AG09309 (cell line): ENCODE measurements at regions not wholly inside any gene's neighbourhood (a gene's known extent, or its start where the extent isn't known, plus 50 kb on each side); places are given as distances from the start of the nearest gene placed in this dataset.

Source experiments
- DNase-seq: peaks from one replicate; pipeline ENCODE4 v3.0.0-alpha.2; 2010; ENCODE audit warnings: low read depth
- H3K4me3 ChIP-seq: 2 replicates; pipeline ENCODE4 v1.5.1; 2011; ENCODE audit warnings: mild to moderate bottlenecking, low read depth, low read length, moderate library complexity; ENCODE audit not compliant: control insufficient read depth
- TF ChIP-seq, protein P1 (sequence below): IDR thresholded peaks from 2 replicates; pipeline ENCODE4 v1.5.1; 2011; ENCODE audit warnings: mild to moderate bottlenecking, low read depth, low read length, inconsistent platforms; ENCODE audit not compliant: insufficient read depth, control insufficient read depth; ENCODE audit errors: missing control alignments

DNA sequence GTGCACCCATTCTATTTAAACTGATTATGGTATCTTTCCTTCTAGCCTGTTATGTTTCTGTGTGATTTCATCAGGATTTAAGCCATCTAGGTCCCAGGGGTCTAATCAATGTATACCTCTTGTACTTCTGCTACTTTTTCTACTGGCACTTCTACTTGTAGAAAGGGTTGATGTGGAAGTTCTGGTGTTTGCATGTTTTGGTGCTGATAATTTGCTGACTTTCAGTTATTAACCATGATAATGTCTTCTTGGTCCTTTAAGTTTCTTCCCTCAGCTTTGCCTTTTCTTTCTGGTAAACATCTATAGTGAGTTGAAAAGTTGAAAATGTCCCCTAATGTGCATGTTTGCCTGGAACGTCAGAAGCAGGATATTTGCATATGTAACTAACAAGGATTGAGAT, 390.6 kb upstream of the MAP3K7 start:
- H3K4me3 ChIP-seq: no peak overlapping the region
- DNase-seq: no peak
- TF ChIP-seq, protein P1, sequence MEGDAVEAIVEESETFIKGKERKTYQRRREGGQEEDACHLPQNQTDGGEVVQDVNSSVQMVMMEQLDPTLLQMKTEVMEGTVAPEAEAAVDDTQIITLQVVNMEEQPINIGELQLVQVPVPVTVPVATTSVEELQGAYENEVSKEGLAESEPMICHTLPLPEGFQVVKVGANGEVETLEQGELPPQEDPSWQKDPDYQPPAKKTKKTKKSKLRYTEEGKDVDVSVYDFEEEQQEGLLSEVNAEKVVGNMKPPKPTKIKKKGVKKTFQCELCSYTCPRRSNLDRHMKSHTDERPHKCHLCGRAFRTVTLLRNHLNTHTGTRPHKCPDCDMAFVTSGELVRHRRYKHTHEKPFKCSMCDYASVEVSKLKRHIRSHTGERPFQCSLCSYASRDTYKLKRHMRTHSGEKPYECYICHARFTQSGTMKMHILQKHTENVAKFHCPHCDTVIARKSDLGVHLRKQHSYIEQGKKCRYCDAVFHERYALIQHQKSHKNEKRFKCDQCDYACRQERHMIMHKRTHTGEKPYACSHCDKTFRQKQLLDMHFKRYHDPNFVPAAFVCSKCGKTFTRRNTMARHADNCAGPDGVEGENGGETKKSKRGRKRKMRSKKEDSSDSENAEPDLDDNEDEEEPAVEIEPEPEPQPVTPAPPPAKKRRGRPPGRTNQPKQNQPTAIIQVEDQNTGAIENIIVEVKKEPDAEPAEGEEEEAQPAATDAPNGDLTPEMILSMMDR: no peak

DNA sequence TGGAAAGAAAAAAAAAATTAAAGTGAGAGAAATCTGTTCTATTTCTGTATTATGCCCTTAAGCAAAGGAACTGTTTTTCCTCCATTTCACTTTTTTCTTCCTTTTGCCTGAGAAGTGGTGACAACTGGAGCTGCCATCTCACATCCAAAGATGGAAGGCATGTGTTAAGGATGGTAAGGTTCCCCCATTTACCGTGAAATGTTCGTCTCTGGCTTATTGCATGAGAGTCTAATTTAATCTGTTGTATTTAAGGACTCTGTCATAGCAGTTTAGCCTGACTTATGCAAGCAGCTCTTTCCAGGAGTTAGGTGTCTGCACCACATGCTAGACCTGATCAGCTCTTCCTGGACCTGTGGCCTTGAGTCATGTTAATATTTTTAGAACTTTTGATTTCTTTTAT, 389.5 kb upstream of the MAP3K7 start:
- TF ChIP-seq, protein P1: no peak
- DNase-seq: no peak

DNA sequence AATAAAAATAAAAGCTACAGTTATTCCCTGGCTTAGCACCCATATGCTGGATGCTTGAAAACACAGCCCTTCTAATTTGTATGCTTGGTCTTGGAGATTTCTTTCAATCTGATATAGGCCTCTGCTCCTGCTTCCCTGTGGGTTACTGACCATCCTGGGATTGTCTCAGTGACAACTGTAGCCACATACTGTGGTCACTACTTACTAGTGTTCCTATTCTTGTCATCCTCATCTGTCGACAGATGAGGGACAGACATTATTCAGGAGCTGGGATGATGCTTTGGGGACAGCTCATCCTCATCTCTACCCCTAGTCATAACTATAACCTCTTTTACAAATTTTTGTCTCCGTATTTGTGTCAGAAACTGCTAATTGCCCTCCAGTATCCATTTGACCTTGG, 388.9 kb upstream of the MAP3K7 start:
- no peak overlapping the region for H3K4me3 ChIP-seq
- no peak for DNase-seq
- TF ChIP-seq, protein P1: no peak

More for the DNA sequence above, 389.5 kb upstream of the MAP3K7 start:
- H3K4me3 ChIP-seq: no peak overlapping the region

DNA sequence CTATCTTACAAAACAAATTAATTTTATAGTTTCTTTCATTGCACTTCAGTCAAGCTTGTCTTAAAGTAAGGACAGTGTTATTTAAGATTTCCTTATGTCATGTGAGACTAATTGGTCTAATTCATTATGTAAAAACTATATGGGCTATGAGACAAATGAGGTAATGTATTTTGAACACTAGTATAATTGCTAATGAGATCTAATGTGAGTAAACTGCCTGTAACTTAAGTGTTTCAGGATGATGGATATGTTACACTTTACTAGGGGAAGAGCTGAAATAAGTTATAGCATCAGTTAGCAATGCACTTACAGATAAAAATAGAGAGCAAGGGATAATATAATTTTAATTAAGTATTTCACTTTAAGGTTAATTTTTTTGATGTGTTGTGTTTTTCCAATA, 386.3 kb upstream of the MAP3K7 start:
- H3K4me3 ChIP-seq: no peak overlapping the region
- DNase-seq: no peak
- TF ChIP-seq, protein P1: no peak

DNA sequence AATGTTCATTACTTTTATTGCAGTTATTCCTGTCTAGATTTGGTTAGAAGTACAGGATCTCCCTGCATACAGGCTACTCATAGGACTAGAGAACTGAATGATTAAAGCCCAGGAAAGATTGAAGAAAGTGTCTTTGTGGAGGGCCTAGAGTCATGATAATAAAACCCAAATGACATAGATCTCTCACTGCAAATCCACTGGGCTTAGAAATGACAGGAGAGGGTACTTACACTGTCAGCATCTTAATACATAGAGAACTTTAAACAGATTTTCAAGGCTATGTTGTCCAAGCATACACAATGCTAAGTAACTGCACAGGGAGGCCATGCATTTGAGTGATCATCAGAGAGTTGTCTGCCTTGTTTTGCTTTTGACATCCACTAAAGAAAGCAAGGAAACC, 383.8 kb upstream of the MAP3K7 start:
- TF ChIP-seq, protein P1: no peak
- DNase-seq: no peak
- no peak overlapping the region for H3K4me3 ChIP-seq

DNA sequence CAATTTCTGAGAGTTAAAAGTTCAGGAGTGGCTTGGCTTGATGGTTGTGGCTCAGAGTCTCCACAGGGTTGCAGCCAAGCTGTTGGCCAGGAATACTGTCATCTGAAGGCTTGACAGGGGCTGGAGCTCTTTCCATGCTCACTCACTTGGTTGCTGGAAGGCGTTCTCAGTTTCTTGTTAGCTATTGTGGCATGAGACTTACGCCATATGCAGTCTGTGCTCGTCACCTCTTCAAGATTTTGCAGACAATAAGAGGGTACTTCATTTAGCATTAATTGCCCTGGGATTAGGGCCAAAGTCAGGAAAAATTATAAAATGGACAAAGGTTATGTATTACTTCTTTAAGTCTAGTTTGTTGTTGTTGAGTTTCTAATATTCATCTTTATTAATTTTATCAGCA, 380.6 kb upstream of the MAP3K7 start:
- H3K4me3 ChIP-seq: no peak overlapping the region
- TF ChIP-seq, protein P1: no peak
- DNase-seq: no peak

DNA sequence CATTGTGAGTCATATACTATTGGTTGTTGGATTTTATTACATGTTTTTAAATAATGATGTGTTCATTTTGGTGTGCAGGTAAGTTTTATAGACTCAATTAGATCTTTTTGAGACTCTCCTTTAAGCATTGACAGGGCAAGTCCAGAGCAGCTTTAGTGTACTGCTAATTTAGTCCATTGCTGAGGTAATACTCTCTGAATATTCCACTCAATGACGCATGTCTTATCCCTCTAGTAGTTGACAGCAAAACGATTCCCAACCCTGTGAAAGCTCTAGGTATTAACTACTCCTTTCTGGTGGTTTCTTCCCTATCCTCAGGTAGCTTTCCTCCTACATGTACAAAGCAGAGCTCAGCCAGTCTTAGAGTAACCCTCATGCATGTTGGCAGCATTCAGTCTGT, 373.5 kb upstream of the MAP3K7 start:
- no peak for DNase-seq
- no peak overlapping the region for H3K4me3 ChIP-seq
- TF ChIP-seq, protein P1: no peak
